NCI-H1105 (cell line): ENCODE measurements at regions not wholly inside any gene's neighbourhood (a gene's known extent, or its start where the extent isn't known, plus 50 kb on each side); places are given as distances from the start of the nearest gene placed in this dataset.
"Not testable (repeated sequence)": the region's sequence is repeated elsewhere in the genome, so short reads cannot be mapped to it uniquely, and the experiment has no call there.

Experiments used
- DNase-seq: peaks from one replicate; lab custom pipeline; 2025; lab: John Stamatoyannopoulos, UW

- DNase-seq: no peak
Measured at GRCh38 chr14:57150449-57150848, 118.3 kb downstream of the EXOC5 start.

DNA sequence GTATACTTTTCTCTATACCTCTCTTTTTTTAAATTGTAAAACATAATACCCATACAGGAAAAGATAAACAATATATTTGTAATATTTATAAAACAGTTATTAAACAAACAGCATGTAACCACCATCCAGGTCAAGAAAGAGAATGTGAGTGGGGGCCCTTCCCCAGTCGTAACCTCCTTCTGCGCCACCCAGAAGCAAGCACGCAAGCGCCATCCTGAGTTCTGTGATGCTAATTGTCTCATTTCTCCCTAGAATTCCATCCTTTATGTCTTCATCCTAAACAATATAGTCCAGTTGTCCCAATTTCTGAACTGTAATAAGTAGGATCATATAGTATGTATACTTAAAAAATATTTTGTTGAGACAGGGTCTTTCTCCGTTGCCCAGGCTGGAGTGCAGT is 129.5 kb downstream of the EXOC5 start:
- no peak for DNase-seq

DNA sequence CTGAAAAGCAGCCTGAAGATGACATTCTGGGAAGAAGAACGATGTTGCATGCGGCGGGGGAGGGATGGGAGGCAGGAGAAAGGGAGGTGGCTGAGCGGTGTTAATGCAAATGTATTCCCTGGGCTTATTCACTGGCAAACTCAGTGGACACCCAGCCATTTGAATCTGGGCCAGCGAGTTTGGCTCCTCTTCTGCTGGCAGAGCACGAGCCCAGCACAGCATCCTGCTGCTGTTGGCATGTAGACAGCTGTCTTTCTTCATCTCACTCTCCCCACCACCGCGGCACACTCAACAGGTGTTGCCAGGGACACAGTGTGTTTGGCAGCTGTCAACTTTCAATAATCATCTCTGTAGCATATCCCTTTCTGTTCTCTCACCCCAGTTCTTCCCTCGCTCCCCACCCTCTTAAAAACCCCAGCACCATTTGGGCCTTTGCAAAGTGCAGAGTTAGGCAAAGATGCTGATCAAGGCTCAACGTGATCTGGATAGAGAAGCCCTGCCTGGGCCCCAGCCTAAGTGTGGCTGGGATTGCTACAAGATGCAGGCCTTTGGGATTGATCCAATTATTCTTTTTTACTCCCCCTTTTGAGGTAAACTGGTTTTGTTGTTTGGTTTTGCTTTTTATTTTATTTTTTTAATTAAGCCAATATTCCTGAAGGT is 131.9 kb downstream of the EXOC5 start:
- DNase-seq: peak; percentile 81

GRCh38 chr14:57127809-57128208 is 140.9 kb downstream of the EXOC5 start:
- not testable (repeated sequence) for DNase-seq

DNA sequence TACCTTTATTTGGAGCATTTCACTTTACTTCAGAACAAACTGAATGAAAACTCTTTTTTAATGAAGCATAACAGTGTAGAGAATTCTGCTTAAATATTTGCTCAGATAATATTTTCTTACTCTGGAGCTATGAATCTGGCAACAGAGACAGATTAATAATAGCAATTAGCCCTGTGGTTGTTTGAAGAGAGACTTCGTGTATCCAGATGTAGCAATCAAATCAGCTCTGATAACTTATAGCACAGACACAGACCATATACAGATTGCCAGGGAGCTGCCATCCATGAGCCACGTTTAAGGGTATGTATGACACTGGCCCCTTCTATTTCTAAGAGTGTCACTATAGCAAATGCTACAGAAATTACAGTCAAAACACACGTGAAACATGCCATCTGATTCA is 146.6 kb downstream of the EXOC5 start:
- no peak for DNase-seq

DNA sequence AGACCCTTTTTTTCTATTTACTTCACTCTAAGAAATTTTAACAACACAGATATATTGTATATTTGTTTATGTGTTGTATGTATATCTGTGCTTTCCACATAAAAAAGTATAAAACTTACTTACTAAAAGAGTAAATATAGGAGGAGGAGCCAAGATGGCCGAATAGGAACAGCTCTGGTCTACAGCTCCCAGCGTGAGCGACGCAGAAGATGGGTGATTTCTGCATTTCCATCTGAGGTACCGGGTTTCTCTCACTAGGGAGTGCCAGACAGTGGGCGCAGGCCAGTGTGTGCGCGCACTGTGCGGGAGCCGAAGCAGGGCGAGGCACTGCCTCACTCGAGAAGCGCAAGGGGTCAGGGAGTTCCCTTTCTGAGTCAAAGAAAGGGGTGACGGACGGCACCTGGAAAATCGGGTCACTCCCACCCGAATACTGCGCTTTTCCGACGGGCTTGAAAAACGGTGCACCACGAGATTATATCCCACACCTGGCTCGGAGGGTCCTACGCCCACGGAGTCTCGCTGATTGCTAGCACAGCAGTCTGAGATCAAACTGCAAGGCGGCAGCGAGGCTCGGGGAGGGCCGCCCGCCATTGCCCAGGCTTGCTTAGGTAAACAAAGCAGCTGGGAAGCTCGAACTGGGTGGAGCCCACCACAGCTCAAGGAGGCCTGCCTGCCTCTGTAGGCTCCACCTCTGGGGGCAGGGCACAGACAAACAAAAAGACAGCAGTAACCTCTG is 156.5 kb downstream of the EXOC5 start:
- DNase-seq: not testable (repeated sequence)

GRCh38 chr14:57110411-57110810 is 158.3 kb downstream of the EXOC5 start:
- DNase-seq: not testable (repeated sequence)

- no peak for DNase-seq
Measured at GRCh38 chr14:57091030-57091608, 177.6 kb downstream of the EXOC5 start.

DNA sequence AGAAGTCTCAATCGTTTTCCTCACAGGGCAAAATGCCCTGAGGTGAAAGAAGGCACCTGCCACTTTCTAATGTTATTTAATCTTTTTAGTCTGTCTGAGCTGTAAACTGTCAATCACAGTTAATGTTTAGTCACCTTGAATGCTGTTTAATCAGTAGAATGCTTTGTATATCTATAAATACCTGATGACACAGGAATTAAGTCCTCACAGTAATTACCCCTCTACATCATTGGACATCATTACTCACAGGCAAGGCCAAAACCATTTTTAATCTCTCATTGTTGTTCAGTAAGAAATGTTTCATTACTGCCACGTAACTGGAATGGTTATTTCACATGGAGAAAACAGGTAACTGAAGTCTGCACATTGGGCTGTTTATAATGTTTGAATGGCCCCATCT is 178.8 kb downstream of the EXOC5 start:
- DNase-seq: peak; percentile 84

- no peak for DNase-seq
Measured at GRCh38 chr14:57087841-57088240, 180.9 kb downstream of the EXOC5 start.

DNA sequence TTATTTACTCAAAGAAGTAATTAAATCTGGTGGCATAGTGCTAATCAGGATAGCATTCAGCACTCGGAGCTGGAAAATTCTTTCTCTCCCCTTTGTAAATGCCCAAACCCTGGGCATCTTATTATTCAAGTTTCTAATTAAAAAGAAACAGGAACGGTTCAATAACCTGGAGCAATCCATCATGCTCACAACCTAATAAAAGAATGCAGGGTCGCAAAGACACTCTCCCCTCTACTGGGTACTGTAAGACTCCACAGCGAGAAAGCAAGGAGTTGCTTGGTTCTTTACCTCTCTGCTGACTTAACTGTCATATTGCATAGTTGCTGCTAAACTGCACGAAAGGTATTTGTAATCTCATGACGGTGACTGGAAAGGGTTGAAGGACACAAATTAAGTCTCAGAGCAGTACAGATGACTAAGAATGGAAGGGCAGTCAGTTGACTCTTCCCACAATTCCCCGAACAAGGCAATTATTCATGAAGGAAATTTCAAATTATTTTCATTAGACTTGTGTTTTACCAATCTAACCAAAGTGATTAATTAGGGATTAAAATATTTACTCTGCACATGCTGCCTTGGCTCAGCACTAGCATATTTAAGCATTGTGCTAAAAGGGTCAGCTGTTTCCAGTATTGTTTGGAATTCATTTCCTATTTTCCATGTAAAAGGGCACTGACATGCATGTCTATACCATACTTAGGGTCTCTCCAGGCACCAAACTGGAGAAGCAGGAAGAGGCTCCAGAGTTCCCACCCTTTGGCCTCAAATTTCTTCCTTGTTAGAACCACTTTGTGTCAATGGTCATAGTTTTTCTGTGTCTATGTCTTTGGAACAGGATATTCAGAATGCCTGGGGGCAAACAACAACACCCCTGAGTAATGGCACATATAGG is 182.2 kb downstream of the EXOC5 start:
- no peak for DNase-seq

GRCh38 chr14:57085801-57086200 is 182.9 kb downstream of the EXOC5 start:
- DNase-seq: peak; percentile 96

DNA sequence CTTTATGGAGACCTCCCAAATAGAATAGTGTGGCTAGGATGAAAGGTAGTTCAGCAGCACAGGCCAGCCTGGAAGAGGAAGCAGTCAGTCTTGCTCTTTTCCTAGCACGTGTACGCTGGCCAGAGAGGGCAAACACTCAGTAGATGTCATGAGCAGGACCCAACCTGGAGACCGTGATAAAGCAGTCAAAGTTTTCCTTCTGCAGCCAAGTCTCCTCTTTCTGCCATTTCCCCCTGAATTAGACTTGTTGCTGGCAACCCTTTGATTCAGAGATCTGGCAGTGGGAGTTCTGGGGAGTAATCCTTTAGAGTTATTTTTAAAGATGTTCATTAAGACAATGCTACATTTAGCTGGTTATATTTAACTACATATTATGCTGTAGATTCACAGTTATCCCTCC is 183.7 kb downstream of the EXOC5 start:
- no peak for DNase-seq

- DNase-seq: no peak
Measured at GRCh38 chr14:57080691-57081090, 188.0 kb downstream of the EXOC5 start.

DNA sequence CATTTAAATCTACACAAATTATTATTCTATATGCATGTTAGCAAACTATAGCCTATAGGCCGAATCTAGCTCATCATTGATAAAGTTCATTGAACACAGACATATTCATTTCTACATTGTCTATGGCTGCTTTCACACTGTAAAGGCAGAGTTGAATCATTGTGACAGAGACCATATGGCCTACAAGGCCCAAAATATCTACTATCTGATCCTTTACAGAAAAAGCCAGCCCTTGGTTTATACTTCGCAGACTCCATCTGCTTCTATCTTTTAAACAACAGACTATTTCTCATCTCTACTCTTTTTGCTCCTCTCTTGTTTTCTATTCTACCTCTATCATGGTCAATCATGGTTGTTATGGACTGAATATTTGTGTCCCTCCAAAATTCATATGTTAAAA is 190.7 kb downstream of the EXOC5 start:
- no peak for DNase-seq

DNA sequence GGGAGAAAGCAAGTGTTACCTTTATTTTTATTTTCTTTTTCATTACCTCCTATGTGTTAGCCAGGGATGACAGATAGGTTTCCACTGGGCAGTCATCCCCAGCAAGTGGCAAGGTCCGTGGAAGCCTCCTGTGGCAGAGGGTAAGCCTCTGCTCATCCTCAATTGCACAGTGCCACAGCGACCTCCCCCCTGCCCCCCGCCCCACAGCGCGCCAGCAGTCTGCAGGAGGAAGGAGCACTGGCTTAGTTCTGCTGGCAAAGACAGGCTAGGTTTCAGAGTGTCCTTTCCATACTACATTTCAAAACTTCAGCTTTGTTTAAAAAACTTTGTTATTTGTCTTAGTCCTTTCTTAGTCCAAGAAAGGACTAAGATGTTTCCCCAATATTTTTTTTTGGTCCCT is 194.7 kb downstream of the EXOC5 start:
- DNase-seq: no peak

- no peak for DNase-seq
Measured at GRCh38 chr14:57071639-57072038, 197.1 kb downstream of the EXOC5 start.

DNA sequence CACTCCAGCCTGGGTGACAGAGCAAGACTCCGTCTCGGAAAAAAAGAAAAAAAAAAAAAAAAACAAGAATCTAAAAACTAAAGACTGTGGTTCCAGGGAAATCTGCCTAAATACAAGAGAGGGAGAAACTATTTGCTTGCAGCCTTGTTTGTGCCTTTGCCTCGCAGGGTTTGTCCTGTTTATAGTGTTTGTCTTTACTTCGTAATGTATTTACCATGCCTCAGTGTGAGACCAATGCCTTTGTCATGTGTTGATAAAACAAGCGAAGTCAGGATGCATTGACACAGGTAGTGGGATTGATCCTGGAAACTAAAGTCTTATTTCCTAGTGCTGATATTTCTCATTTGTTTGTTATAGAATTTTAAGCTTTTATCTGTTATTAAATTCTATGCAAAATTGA is 199.0 kb downstream of the EXOC5 start:
- no peak for DNase-seq

DNA sequence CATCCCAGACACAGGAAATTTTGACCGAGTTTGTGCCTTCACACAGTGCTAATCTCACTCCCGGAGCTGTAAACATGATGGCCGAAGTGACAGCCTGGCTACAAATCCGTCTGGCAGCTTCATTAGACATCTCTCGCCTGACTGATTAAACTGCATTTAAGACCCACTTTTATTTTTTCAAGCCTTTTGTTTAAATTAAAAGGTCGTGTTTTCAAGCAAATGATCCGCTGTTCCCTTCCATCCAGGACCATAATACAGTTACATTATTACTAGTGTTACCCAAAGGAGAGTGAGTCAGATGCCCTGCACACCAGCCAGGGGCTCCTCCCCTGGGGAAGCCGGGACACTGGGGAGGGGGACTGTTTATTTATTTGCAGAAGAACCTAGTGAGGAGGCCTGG is 200.2 kb downstream of the EXOC5 start:
- DNase-seq: no peak

GRCh38 chr14:57066887-57067513 is 201.7 kb downstream of the EXOC5 start:
- no peak for DNase-seq

DNA sequence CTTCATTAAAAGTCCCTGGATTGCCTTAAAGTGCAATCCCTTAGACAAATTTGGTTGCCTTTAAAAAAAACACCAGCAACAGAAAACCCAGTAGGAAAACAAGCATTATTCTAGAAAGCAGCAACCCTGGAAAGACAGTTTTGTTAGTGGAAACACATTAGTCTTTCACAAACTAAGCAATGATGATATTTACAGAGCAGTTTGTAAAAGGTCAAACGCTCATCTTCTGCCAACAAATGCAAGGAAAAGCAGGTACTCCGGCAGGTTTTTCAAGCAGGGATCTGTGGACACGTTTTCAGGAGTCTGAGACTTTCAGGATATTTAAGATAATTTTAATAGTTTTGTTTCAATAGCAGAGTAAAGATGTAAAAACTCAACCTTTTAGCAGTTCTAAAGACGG is 202.2 kb downstream of the EXOC5 start:
- DNase-seq: no peak
